ENCODE measurements at regions not wholly inside any gene's neighbourhood (a gene's known extent, or its start where the extent isn't known, plus 50 kb on each side); places are given as distances from the start of the nearest gene placed in this dataset.
"Not testable (repeated sequence)": the region's sequence is repeated elsewhere in the genome, so short reads cannot be mapped to it uniquely, and the experiment has no call there.

GRCh38 chr7:142579946-142580345 is 169.3 kb upstream of the PRSS1 start:
- ChIA-PET CTCF (no interaction called here), POLR2A (ENCODE audit: unreplicated experiment) (no interaction called here)
- H3K79me2 ChIP-seq (ENCODE audit: low read depth), result no peaks in the 10 kb centered on the region
- no peaks in the 10 kb centered on the region for H3K9me3 ChIP-seq (ENCODE audit: insufficient read depth, low read depth)
- no TSS peak for BruUV-seq (replicated peaks)
- no peaks in the 10 kb centered on the region for H3K36me3 ChIP-seq (ENCODE audit: low read depth)
- no peak overlapping the region for H3K4me3 ChIP-seq
- peaks cover 6% of the 10 kb centered on the region; the same call in 1 of the 2 replicates for H3F3A ChIP-seq (ENCODE audit: insufficient read depth, low read depth)
- no peak overlapping the region for H2AFZ ChIP-seq
- TF ChIP-seq EZH2 (IDR thresholded peaks at IDR 0.05; ENCODE audit: low read depth), result no peak
- no peak for TF ChIP-seq CTCF (conservative IDR thresholded peaks at IDR 0.05)
- no peaks in the 10 kb centered on the region for H4K20me1 ChIP-seq (ENCODE audit: insufficient read depth)
- peaks cover 34% of the 10 kb centered on the region for H3K4me1 ChIP-seq (replicated peaks; ENCODE audit: insufficient read depth)
- H3K27me3 ChIP-seq (ENCODE audit: insufficient read depth, low read depth), result no peaks in the 10 kb centered on the region
- H3K4me2 ChIP-seq, result no peak overlapping the region
- intact Hi-C loops (cut with micrococcal nuclease; ENCODE audit: unreplicated experiment), result no loop called here
- H3K9me2 ChIP-seq (ENCODE audit: insufficient read depth), result no peaks in the 10 kb centered on the region
- H3K27ac ChIP-seq, result no peak overlapping the region
- no peak for DNase-seq

GRCh38 chr7:142575351-142575750 is 173.9 kb upstream of the PRSS1 start:
- intact Hi-C loops (cut with micrococcal nuclease; ENCODE audit: unreplicated experiment); H4K20me1 ChIP-seq (ENCODE audit: insufficient read depth); H3K4me2 ChIP-seq; H3K9me3 ChIP-seq (ENCODE audit: insufficient read depth, low read depth); H3F3A ChIP-seq (ENCODE audit: insufficient read depth, low read depth); H3K27ac ChIP-seq; H3K9me2 ChIP-seq (ENCODE audit: insufficient read depth); BruUV-seq (replicated peaks); POLR2A ChIA-PET (ENCODE audit: unreplicated experiment); H2AFZ ChIP-seq; H3K36me3 ChIP-seq (ENCODE audit: low read depth); H3K27me3 ChIP-seq (ENCODE audit: insufficient read depth, low read depth); CTCF ChIA-PET; H3K4me3 ChIP-seq; DNase-seq; H3K79me2 ChIP-seq (ENCODE audit: low read depth): not testable (repeated sequence)
- H3K4me1 ChIP-seq (replicated peaks; ENCODE audit: insufficient read depth), result 0 out of 2 replicates have a peak, but pooled peaks cover 14% of the 10 kb centered on the region

- intact Hi-C loops (cut with micrococcal nuclease; ENCODE audit: unreplicated experiment), result no loop called here
- TF ChIP-seq EZH2 (IDR thresholded peaks at IDR 0.05; ENCODE audit: low read depth), result no peak
- TF ChIP-seq CTCF (conservative IDR thresholded peaks at IDR 0.05), result no peak
- peaks cover 14% of the 10 kb centered on the region; the same call in 1 of the 2 replicates for H3F3A ChIP-seq (ENCODE audit: insufficient read depth, low read depth)
- no peaks in the 10 kb centered on the region for H3K36me3 ChIP-seq (ENCODE audit: low read depth)
- H3K9me2 ChIP-seq (ENCODE audit: insufficient read depth), result no peaks in the 10 kb centered on the region
- H3K4me2 ChIP-seq, result no peak overlapping the region
- no TSS peak for BruUV-seq (replicated peaks)
- no peak overlapping the region for H3K27ac ChIP-seq
- no peaks in the 10 kb centered on the region for H3K27me3 ChIP-seq (ENCODE audit: insufficient read depth, low read depth)
- no peaks in the 10 kb centered on the region for H4K20me1 ChIP-seq (ENCODE audit: insufficient read depth)
- DNase-seq, result no peak
- no peaks in the 10 kb centered on the region for H3K79me2 ChIP-seq (ENCODE audit: low read depth)
- H2AFZ ChIP-seq, result no peak overlapping the region
- peaks cover 5% of the 10 kb centered on the region; the same call in 1 of the 2 replicates for H3K9me3 ChIP-seq (ENCODE audit: insufficient read depth, low read depth)
- CTCF ChIA-PET, result interaction anchor here (0.6 to 1.5 kb wide), 2 partner anchors 16 to 37 kb away, joined by 3 to 8 read pairs; no protein-coding TSS in a partner anchor
- POLR2A ChIA-PET (ENCODE audit: unreplicated experiment), result no interaction called here
- no peak overlapping the region for H3K4me3 ChIP-seq
- H3K4me1 ChIP-seq (replicated peaks; ENCODE audit: insufficient read depth), result peaks cover 33% of the 10 kb centered on the region
Measured at GRCh38 chr7:142571581-142571980, 177.7 kb upstream of the PRSS1 start.

DNA sequence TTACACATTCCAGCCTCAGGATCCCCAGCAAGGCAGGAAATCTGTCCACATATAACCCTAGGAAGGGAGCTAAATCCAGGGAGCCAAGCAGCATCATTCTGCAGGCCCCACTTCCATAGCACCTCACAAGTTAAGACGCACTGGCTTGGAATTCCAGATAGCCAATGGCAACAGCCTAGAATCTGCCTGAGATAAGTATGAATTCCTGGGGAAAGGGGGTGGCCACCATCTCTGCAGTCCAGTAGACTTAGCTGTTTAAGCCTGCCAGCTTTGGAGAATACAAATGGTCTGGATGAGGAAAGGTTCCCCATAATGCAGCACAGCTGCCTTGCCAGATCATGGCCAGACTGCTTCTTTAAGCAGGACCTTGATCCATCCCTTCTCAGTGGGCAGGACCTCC is 179.4 kb upstream of the PRSS1 start:
- no peaks in the 10 kb centered on the region for H3K9me2 ChIP-seq (ENCODE audit: insufficient read depth)
- H3K79me2 ChIP-seq (ENCODE audit: low read depth), result no peaks in the 10 kb centered on the region
- no peak for TF ChIP-seq EZH2 (IDR thresholded peaks at IDR 0.05; ENCODE audit: low read depth)
- TF ChIP-seq CTCF (conservative IDR thresholded peaks at IDR 0.05), result no peak
- H3F3A ChIP-seq (ENCODE audit: insufficient read depth, low read depth), result peaks cover 14% of the 10 kb centered on the region; the same call in 1 of the 2 replicates
- no TSS peak for BruUV-seq (replicated peaks)
- intact Hi-C loops (cut with micrococcal nuclease; ENCODE audit: unreplicated experiment), result no loop called here
- no peak overlapping the region for H2AFZ ChIP-seq
- H3K27me3 ChIP-seq (ENCODE audit: insufficient read depth, low read depth), result no peaks in the 10 kb centered on the region
- no peak overlapping the region for H3K4me2 ChIP-seq
- peaks cover 5% of the 10 kb centered on the region; the same call in 1 of the 2 replicates for H3K9me3 ChIP-seq (ENCODE audit: insufficient read depth, low read depth)
- ChIA-PET CTCF (interaction anchor here (0.6 kb wide), 1 partner anchor 62 kb away, joined by 4 read pairs; no protein-coding TSS in a partner anchor), POLR2A (ENCODE audit: unreplicated experiment) (no interaction called here)
- peaks cover 38% of the 10 kb centered on the region for H3K4me1 ChIP-seq (replicated peaks; ENCODE audit: insufficient read depth)
- no peak overlapping the region for H3K4me3 ChIP-seq
- DNase-seq, result no peak
- H3K36me3 ChIP-seq (ENCODE audit: low read depth), result no peaks in the 10 kb centered on the region
- no peak overlapping the region for H3K27ac ChIP-seq
- no peaks in the 10 kb centered on the region for H4K20me1 ChIP-seq (ENCODE audit: insufficient read depth)

Measured in PC-9 (cell line).